Keratinocyte (primary cell): ENCODE measurements at regions not wholly inside any gene's neighbourhood (a gene's known extent, or its start where the extent isn't known, plus 50 kb on each side); places are given as distances from the start of the nearest gene placed in this dataset.

Experiments
- DNase-seq: peaks from one replicate; pipeline ENCODE4 v3.0.0-alpha.2; 2011; ENCODE audit warnings: low read depth, missing footprints, low spot score
- FAIRE-seq: peaks from 2 replicates; lab custom pipeline; 2011; peaks lifted over from hg19 to GRCh38; lab: Jason Lieb, UNC
- H2AFZ ChIP-seq: 2 replicates; pipeline ENCODE4 v1.6.0; 2012; ENCODE audit warnings: low read length, control low read depth, inconsistent platforms; ENCODE audit not compliant: control insufficient read depth
- H3K27ac ChIP-seq: 2 replicates; pipeline ENCODE4 v1.5.1; 2011; ENCODE audit warnings: low read length; ENCODE audit not compliant: control insufficient read depth, insufficient read depth
- H3K27me3 ChIP-seq: 3 replicates; pipeline ENCODE4 v1.6.0; 2011; ENCODE audit warnings: low read length; ENCODE audit not compliant: control insufficient read depth, insufficient read depth; ENCODE audit errors: extremely low read depth
- H3K36me3 ChIP-seq, 2 experiments: 2 replicates in 1 of 2; 3 replicates in 1 of 2; pipeline ENCODE4 v1.5.1; 2011; ENCODE audit warnings: low read length in 2 of 2, mild to moderate bottlenecking in 1 of 2; ENCODE audit not compliant: control insufficient read depth in 2 of 2, insufficient read depth in 2 of 2; ENCODE audit errors: extremely low read depth in 1 of 2
- H3K4me1 ChIP-seq: 3 replicates; pipeline ENCODE4 v1.5.1; 2011; ENCODE audit warnings: low read length; ENCODE audit not compliant: control insufficient read depth, insufficient read depth; ENCODE audit errors: extremely low read depth
- H3K4me2 ChIP-seq: 3 replicates; pipeline ENCODE4 v1.6.0; 2011; ENCODE audit warnings: low read depth, low read length; ENCODE audit not compliant: control insufficient read depth, insufficient read depth; ENCODE audit errors: extremely low read depth
- H3K4me3 ChIP-seq, 3 experiments: fragments of 200-600 bp in 1 of 3; sonication (generic) in 1 of 3; 2 replicates in 2 of 3; 3 replicates in 1 of 3; pipeline ENCODE4 v1.5.1; 2011 to 2016; ENCODE audit warnings: low read length in 3 of 3, mild to moderate bottlenecking in 3 of 3, control low read depth in 2 of 3, inconsistent platforms in 1 of 3, low read depth in 1 of 3, mixed read lengths in 1 of 3, mixed run types in 1 of 3, moderate library complexity in 1 of 3; ENCODE audit not compliant: control insufficient read depth in 2 of 3, insufficient read depth in 2 of 3; ENCODE audit errors: extremely low read depth in 1 of 3
- H3K79me2 ChIP-seq: 2 replicates; pipeline ENCODE4 v1.6.0; 2012; ENCODE audit warnings: low read length; ENCODE audit not compliant: control insufficient read depth, insufficient read depth
- H3K9ac ChIP-seq: 3 replicates; pipeline ENCODE4 v1.6.0; 2011; ENCODE audit warnings: low read length; ENCODE audit not compliant: control insufficient read depth, insufficient read depth; ENCODE audit errors: extremely low read depth
- H3K9me1 ChIP-seq: 3 replicates; pipeline ENCODE4 v1.6.0; 2011; ENCODE audit warnings: low read length; ENCODE audit not compliant: control insufficient read depth, insufficient read depth; ENCODE audit errors: extremely low read depth
- H3K9me3 ChIP-seq: 2 replicates; pipeline ENCODE4 v1.5.1; 2012; ENCODE audit warnings: low read depth, low read length; ENCODE audit not compliant: control insufficient read depth
- H4K20me1 ChIP-seq: 3 replicates; pipeline ENCODE4 v1.6.0; 2011; ENCODE audit warnings: low read length; ENCODE audit not compliant: control insufficient read depth, insufficient read depth; ENCODE audit errors: extremely low read depth
- EZH2 ChIP-seq: IDR thresholded peaks from one replicate; pipeline ENCODE4 v1.6.1; 2012; ENCODE audit warnings: inconsistent platforms, mild to moderate bottlenecking, low read length, moderate library complexity
- dilution Hi-C: fragments of 300-500 bp; cut with MboI; formaldehyde crosslinking; loops from one replicate; pipeline ENCODE4 v1.7.0; 2020; ENCODE audit warnings: low sequenced_read_pairs; ENCODE audit not compliant: extremely low pct_ligation_motif_present
- TF ChIP-seq, protein P1 (sequence below), 3 experiments: IDR thresholded peaks in 1 of 3; conservative IDR thresholded peaks in 1 of 3; optimal IDR thresholded peaks in 1 of 3; 2 replicates in 2 of 3; 3 replicates in 1 of 3; pipeline versions ENCODE3 to v1.5.1; 2011; ENCODE audit warnings: low read length in 3 of 3, mild to moderate bottlenecking in 3 of 3, moderate library complexity in 2 of 3, control low read depth in 1 of 3, inconsistent platforms in 1 of 3; ENCODE audit not compliant: insufficient read depth in 2 of 3; ENCODE audit errors: extremely low read depth in 1 of 3

DNA sequence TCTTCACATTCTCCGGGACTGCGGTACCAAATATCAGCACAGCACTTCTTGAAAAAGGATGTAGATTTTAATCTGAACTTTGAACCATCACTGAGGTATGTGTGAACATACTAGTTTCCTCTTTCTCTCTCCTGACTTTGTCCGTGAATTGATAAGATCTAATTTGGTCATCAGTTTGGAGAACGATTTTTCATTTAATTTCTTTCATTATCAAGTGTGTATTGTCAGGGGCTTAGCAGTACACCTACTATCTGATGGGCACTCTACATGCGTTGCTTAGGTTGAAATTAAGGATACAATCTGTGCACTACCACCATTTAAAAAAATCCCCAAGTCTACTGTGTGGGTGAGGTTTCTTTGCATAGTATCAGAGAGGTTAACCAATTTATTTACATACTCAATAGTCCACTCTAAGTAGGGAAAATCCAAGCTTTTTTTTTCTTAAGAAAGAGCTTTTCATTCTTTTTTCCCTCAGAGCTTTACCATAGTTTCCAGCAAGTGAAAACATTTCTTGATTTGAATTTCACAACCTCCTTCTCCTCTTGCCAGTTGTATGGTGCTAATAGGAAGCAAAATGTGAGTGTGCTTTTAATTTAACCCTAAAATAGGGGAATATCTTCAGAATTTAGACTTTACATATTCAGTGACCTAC lies 105.4 kb upstream of the ESR1 start:
- DNase-seq = no peak
- no peak overlapping the region for H3K4me3 ChIP-seq
- H2AFZ ChIP-seq = no peak overlapping the region
- H3K79me2 ChIP-seq = no peaks in the 10 kb centered on the region
- H3K9me3 ChIP-seq = no peaks in the 10 kb centered on the region
- H3K36me3 ChIP-seq = no peaks in the 10 kb centered on the region
- dilution Hi-C loops = no loop called here
- TF ChIP-seq, protein P1, sequence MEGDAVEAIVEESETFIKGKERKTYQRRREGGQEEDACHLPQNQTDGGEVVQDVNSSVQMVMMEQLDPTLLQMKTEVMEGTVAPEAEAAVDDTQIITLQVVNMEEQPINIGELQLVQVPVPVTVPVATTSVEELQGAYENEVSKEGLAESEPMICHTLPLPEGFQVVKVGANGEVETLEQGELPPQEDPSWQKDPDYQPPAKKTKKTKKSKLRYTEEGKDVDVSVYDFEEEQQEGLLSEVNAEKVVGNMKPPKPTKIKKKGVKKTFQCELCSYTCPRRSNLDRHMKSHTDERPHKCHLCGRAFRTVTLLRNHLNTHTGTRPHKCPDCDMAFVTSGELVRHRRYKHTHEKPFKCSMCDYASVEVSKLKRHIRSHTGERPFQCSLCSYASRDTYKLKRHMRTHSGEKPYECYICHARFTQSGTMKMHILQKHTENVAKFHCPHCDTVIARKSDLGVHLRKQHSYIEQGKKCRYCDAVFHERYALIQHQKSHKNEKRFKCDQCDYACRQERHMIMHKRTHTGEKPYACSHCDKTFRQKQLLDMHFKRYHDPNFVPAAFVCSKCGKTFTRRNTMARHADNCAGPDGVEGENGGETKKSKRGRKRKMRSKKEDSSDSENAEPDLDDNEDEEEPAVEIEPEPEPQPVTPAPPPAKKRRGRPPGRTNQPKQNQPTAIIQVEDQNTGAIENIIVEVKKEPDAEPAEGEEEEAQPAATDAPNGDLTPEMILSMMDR (optimal IDR thresholded peaks at IDR 0.05 in 1 of 3, IDR thresholded peaks at IDR 0.05 in 1 of 3, conservative IDR thresholded peaks at IDR 0.05 in 1 of 3; ENCODE audit: extremely low read depth in 1 of 3, insufficient read depth in 2 of 3, low read length in 3 of 3) = no peak
- no peak for TF ChIP-seq EZH2
- H4K20me1 ChIP-seq = no peaks in the 10 kb centered on the region
- no peaks in the 10 kb centered on the region for H3K27me3 ChIP-seq
- H3K27ac ChIP-seq = no peak overlapping the region
- H3K4me1 ChIP-seq = no peaks in the 10 kb centered on the region
- H3K9ac ChIP-seq = no peak overlapping the region
- no peak overlapping the region for H3K4me2 ChIP-seq
- FAIRE-seq = no peak
- no peaks in the 10 kb centered on the region for H3K9me1 ChIP-seq

DNA sequence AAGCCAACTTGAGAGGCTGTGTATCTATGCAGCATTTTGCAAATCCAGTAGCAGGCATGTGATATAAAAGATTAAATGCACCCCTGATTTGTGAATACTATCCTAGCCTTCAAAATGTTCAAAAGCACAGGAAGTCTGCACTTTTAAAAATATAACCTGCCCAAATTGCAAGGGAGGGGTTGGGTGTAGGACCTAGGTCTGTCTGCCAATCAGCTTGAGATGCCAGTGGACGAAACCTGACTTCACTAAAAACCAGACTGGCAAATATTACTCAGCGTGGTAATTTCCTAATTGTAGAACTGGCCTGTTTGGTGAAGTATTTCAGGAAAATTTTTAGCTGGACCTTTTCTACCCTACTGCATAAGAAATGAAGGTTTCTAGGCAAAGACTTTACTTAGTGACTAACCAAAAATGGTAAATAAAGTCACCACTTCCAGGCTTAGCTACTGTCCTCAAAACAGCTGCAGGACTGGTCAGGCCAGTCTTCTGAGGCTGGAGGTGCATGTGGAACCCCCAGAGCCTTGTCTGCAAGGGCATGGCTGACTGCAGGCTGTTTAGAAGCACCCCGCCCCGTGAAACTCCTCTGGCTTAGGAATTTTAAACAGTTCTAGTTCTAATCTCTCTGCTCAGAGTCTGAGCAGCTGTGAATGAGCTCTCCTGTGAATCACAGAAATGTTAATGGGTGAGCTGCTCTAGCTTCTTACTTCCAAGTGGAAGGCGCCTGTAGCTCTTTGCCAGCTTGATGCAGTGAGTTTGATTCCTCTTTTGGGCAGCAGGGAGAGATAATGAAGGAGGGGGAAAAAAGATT lies 104.4 kb upstream of the ESR1 start:
- FAIRE-seq = no peak
- H3K9me1 ChIP-seq = no peaks in the 10 kb centered on the region
- H3K27ac ChIP-seq = no peak overlapping the region
- DNase-seq = no peak
- dilution Hi-C loops = no loop called here
- H3K9me3 ChIP-seq = no peaks in the 10 kb centered on the region
- TF ChIP-seq, protein P1 (optimal IDR thresholded peaks at IDR 0.05 in 1 of 3, IDR thresholded peaks at IDR 0.05 in 1 of 3, conservative IDR thresholded peaks at IDR 0.05 in 1 of 3; ENCODE audit: extremely low read depth in 1 of 3, insufficient read depth in 2 of 3, low read length in 3 of 3) = no peak
- no peak for TF ChIP-seq EZH2
- H2AFZ ChIP-seq = no peak overlapping the region
- no peak overlapping the region for H3K9ac ChIP-seq
- H3K4me3 ChIP-seq = no peak overlapping the region
- H3K27me3 ChIP-seq = no peaks in the 10 kb centered on the region
- H3K36me3 ChIP-seq = no peaks in the 10 kb centered on the region
- H3K4me2 ChIP-seq = no peak overlapping the region
- no peaks in the 10 kb centered on the region for H3K4me1 ChIP-seq
- no peaks in the 10 kb centered on the region for H3K79me2 ChIP-seq
- H4K20me1 ChIP-seq = no peaks in the 10 kb centered on the region
